DOHH2 (cell line): ENCODE measurements at regions not wholly inside any gene's neighbourhood (a gene's known extent, or its start where the extent isn't known, plus 50 kb on each side); places are given as distances from the start of the nearest gene placed in this dataset.

ENCODE experiments used
- EZH2phosphoT487 ChIP-seq: fragments of 200-600 bp; sonication (generic); IDR thresholded peaks from 2 replicates; pipeline ENCODE4 v1.6.1; 2017; ENCODE audit warnings: borderline replicate concordance, mild to moderate bottlenecking, antibody characterized with exemption, low read length, moderate library complexity, mixed read lengths
- TF ChIP-seq, protein P1 (sequence below): fragments of 200-600 bp; sonication (generic); IDR thresholded peaks from one replicate; pipeline ENCODE4 v1.5.1; 2014; ENCODE audit warnings: antibody characterized with exemption, mild to moderate bottlenecking, low read depth, low read length; ENCODE audit not compliant: poor library complexity, severe bottlenecking

DNA sequence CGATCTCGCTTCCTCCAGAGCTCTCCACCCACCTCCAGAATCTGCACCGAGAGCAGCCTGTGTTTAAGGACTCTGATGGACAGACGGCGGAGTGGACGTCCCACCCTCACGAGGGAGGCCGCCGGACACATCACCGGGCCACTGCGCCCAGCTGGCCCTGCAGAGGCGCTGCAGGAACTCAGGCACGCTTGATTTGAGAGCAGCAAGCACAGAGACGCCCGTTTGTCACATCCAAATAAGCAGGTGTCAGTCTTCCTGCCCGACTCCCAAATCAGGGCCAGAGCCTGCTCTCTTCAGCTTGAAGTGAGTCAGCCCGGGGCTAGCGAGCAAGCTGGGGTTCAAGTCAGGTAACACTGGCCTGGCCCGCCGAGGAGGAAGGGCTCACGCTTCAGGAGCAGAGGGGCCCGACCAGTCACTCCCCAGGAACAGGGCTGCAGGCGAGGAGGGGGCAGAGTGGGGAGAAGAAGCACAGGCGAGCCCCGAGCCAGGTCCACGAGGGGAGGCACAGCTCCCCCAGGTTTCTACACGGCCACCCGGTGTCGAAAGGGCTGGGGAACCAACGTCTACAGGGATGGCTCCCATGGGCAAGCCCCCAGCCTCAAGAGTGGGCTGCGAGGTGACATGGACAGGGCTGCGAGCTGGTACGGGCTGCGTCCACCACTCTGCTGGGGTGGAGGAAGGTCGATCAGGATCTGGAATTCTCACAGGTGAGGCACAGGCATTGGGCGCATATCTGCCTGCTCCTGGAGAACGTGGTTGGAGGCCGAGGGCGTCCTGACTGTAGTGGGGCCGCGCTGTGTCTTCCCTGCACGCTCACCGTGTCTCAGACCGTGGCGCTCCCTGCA, 52.5 kb upstream of the CTDP1 start:
- TF ChIP-seq, protein P1, sequence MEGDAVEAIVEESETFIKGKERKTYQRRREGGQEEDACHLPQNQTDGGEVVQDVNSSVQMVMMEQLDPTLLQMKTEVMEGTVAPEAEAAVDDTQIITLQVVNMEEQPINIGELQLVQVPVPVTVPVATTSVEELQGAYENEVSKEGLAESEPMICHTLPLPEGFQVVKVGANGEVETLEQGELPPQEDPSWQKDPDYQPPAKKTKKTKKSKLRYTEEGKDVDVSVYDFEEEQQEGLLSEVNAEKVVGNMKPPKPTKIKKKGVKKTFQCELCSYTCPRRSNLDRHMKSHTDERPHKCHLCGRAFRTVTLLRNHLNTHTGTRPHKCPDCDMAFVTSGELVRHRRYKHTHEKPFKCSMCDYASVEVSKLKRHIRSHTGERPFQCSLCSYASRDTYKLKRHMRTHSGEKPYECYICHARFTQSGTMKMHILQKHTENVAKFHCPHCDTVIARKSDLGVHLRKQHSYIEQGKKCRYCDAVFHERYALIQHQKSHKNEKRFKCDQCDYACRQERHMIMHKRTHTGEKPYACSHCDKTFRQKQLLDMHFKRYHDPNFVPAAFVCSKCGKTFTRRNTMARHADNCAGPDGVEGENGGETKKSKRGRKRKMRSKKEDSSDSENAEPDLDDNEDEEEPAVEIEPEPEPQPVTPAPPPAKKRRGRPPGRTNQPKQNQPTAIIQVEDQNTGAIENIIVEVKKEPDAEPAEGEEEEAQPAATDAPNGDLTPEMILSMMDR = no peak
- no peak for TF ChIP-seq EZH2phosphoT487
